ENCODE measurements at regions not wholly inside any gene's neighbourhood (a gene's known extent, or its start where the extent isn't known, plus 50 kb on each side); places are given as distances from the start of the nearest gene placed in this dataset.

DNA sequence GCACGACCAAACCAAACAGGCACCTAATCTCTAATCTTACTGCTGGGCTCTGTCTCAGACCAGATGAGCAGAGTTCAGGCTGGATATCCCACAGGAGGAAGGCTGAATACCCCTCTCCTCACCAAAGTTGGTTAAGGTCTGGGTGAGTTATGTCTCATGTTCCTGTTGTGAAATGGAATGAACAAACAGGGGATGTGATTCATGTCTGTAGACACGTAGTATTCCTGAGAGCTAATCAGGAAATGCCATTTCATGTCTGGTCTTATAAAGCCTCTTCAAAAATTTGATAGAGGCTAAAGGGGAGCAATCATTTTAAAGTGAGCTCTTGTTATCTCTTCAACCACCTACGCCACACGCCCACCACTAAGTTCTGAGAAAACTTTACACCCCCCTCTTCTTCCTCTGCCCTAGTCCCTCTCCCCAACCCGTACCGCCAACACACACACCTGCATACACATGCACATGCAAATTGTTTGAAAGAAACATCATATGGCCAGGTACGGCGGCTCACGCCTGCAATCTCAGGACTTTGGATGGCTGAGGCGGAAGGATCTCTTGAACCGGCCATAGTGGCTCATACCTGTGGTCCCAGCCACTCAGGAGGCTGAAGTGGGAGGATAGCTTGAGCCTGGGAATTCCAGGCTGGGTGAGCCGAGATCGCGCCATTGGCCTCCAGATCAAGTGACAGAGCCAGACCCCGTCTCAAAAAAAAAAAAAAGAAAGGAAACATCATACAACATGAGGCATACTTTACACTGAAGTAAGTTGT, 69.8 kb upstream of the RAI14 start (continued):
- TF ChIP-seq, protein P1, sequence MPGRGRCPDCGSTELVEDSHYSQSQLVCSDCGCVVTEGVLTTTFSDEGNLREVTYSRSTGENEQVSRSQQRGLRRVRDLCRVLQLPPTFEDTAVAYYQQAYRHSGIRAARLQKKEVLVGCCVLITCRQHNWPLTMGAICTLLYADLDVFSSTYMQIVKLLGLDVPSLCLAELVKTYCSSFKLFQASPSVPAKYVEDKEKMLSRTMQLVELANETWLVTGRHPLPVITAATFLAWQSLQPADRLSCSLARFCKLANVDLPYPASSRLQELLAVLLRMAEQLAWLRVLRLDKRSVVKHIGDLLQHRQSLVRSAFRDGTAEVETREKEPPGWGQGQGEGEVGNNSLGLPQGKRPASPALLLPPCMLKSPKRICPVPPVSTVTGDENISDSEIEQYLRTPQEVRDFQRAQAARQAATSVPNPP (IDR thresholded peaks at IDR 0.05; ENCODE audit: borderline replicate concordance, insufficient read depth, insufficient read length): no peak

DNA sequence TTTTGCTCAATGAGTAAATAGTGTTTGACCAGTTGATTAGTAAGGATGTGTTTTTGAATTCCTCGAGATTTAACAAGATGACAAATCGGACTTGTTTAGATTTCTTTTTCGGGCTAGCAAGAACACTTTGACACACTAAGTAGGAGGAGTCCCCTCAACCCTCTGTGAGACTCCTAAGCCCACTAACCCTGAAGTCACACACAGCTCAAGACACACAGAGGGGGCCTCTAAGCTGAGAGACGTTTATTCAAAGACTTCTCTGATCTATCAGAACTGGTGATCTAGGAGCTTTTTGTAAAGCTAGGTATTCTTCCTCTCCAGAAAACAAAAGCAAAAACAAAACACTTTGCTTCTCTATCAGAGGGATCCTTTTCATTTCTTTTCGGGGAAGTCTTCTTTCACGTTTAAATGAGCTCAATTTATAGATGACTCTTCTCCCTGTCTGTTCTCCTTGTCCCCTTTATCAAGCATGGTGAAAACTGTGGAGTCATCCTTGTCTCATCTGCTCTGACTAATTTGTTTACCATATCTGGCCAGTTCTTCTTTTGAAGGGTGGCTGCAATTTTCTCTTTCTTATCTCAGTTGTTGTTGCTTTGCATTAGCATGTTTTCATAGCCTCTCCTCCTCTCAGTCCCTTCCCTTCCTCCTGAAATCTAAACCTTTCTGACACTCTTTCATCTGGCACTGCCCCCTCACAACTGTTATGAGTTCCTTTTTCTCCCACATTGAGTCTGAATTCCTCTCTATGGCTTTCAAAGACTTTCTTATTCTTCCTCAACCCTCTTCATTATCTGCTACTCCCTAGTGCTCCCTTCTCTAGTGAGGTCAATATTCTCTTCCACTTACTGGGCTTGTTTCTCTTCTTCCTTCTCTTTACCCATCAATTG, 68.5 kb upstream of the RAI14 start:
- POLR2A ChIA-PET: interaction anchor here (0.6 to 2.2 kb wide), 7 partner anchors 10 to 112 kb away, joined by 3 to 11 read pairs (median 4); no protein-coding TSS in a partner anchor
- Histone ChIP-seq H3K4me3 (no peak overlapping the region), H3K9me3 (replicated peaks; ENCODE audit: control insufficient read depth, insufficient read depth, low read depth, low read length) (no peaks in the 10 kb centered on the region), H3K9me1 (ENCODE audit: control insufficient read depth, insufficient read depth, low read length) (no peaks in the 10 kb centered on the region), H4K20me1 (replicated peaks; ENCODE audit: control insufficient read depth, insufficient read depth, low read length) (no peaks in the 10 kb centered on the region), H3K27ac (ENCODE audit: extremely low read depth, low read depth, low read length) (peak overlapping the region; percentile 78), H3K36me3 (ENCODE audit: control insufficient read depth, insufficient read depth, low read length) (no peaks in the 10 kb centered on the region), H3K27me3 (ENCODE audit: control insufficient read depth in 2 of 2, insufficient read depth in 2 of 2, low read length in 2 of 2) (no peaks in the 10 kb centered on the region; a peak in 2 of 5 replicates), H3K9ac (ENCODE audit: insufficient read depth in 1 of 2, low read depth in 2 of 2, low read length in 2 of 2) (peak overlapping the region in 1 of 2 experiments; percentile 65; a peak in 2 of 4 replicates), H3K4me2 (ENCODE audit: insufficient read depth, low read length) (peak overlapping the region; percentile 45), H2AFZ (ENCODE audit: low read depth, low read length) (peak overlapping the region; percentile 87), H3K4me1 (replicated peaks in 1 of 2; ENCODE audit: control insufficient read depth in 2 of 2, insufficient read depth in 2 of 2, low read length in 2 of 2) (peaks cover 23 to 58% of the 10 kb centered on the region in 2 experiments), H3K79me2 (ENCODE audit: control insufficient read depth, insufficient read depth, low read length) (no peaks in the 10 kb centered on the region)
- peak; percentile 60 to 89 (median 74) for DNase-seq (ENCODE audit: extremely low read depth in 1 of 4, low spot score in 3 of 4)
- 11% methylated on average over 6 of the region's 6 CpGs for WGBS (ENCODE audit: insufficient coverage, low coverage, missing lambda C conversion rate)
- CTCF ChIA-PET (ENCODE audit: low intra/inter-chr PET ratio): no interaction called here
- intact Hi-C loops (cut with micrococcal nuclease): no loop called here
- in situ Hi-C loops (cut with MboI): no loop called here
- BruUV-seq (replicated peaks): no TSS peak
- FAIRE-seq: peak; percentile 94
- ATAC-seq: peak; percentile 92
- TF ChIP-seq ZNF174 (CRISPR knock-in tag; IDR thresholded peaks at IDR 0.05) (no peak), NR4A1 (CRISPR knock-in tag; IDR thresholded peaks at IDR 0.05) (no peak), NR4A1 (tag; IDR thresholded peaks at IDR 0.05) (0 out of 2 replicates have a peak, but pooled peaks have one; percentile 27), DMBX1 (CRISPR knock-in tag; IDR thresholded peaks at IDR 0.05; ENCODE audit: borderline replicate concordance) (0 out of 2 replicates have a peak, but pooled peaks have one; percentile 26), NCOA1 (IDR thresholded peaks at IDR 0.05; ENCODE audit: low read depth) (peak; percentile 84; the same call in 1 of the 2 replicates), GABPA (tag; conservative IDR thresholded peaks at IDR 0.05; ENCODE audit: low read depth) (no peak), TOE1 (IDR thresholded peaks at IDR 0.05; ENCODE audit: borderline replicate concordance) (peak; percentile 46; the same call in 1 of the 2 replicates), TOE1 (CRISPR knock-in tag; IDR thresholded peaks at IDR 0.05; ENCODE audit: borderline replicate concordance, low read depth) (no peak), ZNF3 (CRISPR knock-in tag; IDR thresholded peaks at IDR 0.05) (no peak)
- TF ChIP-seq, protein P2, sequence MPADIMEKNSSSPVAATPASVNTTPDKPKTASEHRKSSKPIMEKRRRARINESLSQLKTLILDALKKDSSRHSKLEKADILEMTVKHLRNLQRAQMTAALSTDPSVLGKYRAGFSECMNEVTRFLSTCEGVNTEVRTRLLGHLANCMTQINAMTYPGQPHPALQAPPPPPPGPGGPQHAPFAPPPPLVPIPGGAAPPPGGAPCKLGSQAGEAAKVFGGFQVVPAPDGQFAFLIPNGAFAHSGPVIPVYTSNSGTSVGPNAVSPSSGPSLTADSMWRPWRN (IDR thresholded peaks at IDR 0.05; ENCODE audit: low read depth): peak; percentile 86
- TF ChIP-seq, protein P3, sequence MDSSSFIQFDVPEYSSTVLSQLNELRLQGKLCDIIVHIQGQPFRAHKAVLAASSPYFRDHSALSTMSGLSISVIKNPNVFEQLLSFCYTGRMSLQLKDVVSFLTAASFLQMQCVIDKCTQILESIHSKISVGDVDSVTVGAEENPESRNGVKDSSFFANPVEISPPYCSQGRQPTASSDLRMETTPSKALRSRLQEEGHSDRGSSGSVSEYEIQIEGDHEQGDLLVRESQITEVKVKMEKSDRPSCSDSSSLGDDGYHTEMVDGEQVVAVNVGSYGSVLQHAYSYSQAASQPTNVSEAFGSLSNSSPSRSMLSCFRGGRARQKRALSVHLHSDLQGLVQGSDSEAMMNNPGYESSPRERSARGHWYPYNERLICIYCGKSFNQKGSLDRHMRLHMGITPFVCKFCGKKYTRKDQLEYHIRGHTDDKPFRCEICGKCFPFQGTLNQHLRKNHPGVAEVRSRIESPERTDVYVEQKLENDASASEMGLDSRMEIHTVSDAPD (CRISPR knock-in tag; IDR thresholded peaks at IDR 0.05): no peak
- TF ChIP-seq, protein P4, sequence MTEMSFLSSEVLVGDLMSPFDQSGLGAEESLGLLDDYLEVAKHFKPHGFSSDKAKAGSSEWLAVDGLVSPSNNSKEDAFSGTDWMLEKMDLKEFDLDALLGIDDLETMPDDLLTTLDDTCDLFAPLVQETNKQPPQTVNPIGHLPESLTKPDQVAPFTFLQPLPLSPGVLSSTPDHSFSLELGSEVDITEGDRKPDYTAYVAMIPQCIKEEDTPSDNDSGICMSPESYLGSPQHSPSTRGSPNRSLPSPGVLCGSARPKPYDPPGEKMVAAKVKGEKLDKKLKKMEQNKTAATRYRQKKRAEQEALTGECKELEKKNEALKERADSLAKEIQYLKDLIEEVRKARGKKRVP (CRISPR knock-in tag; IDR thresholded peaks at IDR 0.05): 0 out of 2 replicates have a peak, but pooled peaks have one; percentile 22

Data from K562 (cell line).